A549 (cell line): ENCODE measurements at regions not wholly inside any gene's neighbourhood (a gene's known extent, or its start where the extent isn't known, plus 50 kb on each side); places are given as distances from the start of the nearest gene placed in this dataset.
"Not testable (repeated sequence)": the region's sequence is repeated elsewhere in the genome, so short reads cannot be mapped to it uniquely, and the experiment has no call there.

ENCODE experiments used
- BCL3 ChIP-seq: fragments of >200 bp; sonication (Bioruptor Twin); formaldehyde crosslinking; IDR thresholded peaks from 3 replicates; pipeline ENCODE4 v1.6.1; 2016
- CBX2 ChIP-seq: fragments of 200-600 bp; sonication (generic); IDR thresholded peaks from 2 replicates; pipeline ENCODE4 v1.6.1; 2016; ENCODE audit warnings: low read depth, mild to moderate bottlenecking, borderline replicate concordance
- JUN ChIP-seq, 2 experiments: fragments of >200 bp; sonication (Bioruptor Twin); formaldehyde crosslinking; IDR thresholded peaks; 2 replicates in 1 of 2; 3 replicates in 1 of 2; pipeline ENCODE4 v1.6.1; 2016 to 2017
- POLR2A ChIP-seq: IDR thresholded peaks from 2 replicates; pipeline ENCODE4 v1.6.1; 2012; ENCODE audit warnings: mild to moderate bottlenecking, low read length

- TF ChIP-seq JUN (IDR thresholded peaks at IDR 0.05); POLR2A; CBX2; BCL3: not testable (repeated sequence)
Observed at GRCh38 chr10:21342499-21342898, 183.0 kb downstream of the SKIDA1 start.
